Activated CD8-positive, alpha-beta memory T cell treated with anti-CD3 and anti-CD28 coated beads for 36 hours (primary cell): ENCODE measurements at regions not wholly inside any gene's neighbourhood (a gene's known extent, or its start where the extent isn't known, plus 50 kb on each side); places are given as distances from the start of the nearest gene placed in this dataset.
"Not testable (repeated sequence)": the region's sequence is repeated elsewhere in the genome, so short reads cannot be mapped to it uniquely, and the experiment has no call there.

Experiments
- CTCF ChIA-PET: fragments of 350-600 bp; sonication (Branson Sonifier 250); formaldehyde crosslinking; loops from one replicate; lab custom pipeline; 2021; ENCODE audit warnings: antibody characterized with exemption; lab: Charles Lee
- POLR2A ChIA-PET: fragments of 350-600 bp; sonication (Branson Sonifier 250); formaldehyde crosslinking; loops from one replicate; lab custom pipeline; 2021; ENCODE audit warnings: antibody characterized with exemption; lab: Charles Lee

DNA sequence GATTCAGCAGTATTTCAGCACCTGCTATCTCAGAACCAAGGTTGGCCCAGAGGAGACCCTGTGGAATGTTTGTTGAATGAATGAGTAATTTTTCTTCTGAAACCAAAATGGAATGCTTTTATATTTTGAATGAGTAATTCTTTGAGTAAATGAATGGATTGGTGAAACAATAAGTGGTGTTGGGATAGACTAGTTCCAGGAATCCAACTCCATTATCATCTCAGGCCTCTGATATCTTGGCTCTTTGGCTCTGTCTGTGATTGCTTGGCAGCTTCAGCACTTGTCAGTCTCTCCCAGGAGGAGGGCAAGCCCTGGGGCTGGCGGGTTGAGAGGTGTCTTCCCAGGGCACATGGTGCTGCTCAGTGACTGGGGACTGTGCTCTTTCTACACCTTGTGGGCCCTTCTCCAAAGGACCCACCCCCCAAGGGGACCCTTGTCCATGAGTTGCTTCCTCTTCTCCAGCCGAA, 284.4 kb upstream of the FOXF1 start:
- POLR2A ChIA-PET = no interaction called here
- CTCF ChIA-PET = no interaction called here

DNA sequence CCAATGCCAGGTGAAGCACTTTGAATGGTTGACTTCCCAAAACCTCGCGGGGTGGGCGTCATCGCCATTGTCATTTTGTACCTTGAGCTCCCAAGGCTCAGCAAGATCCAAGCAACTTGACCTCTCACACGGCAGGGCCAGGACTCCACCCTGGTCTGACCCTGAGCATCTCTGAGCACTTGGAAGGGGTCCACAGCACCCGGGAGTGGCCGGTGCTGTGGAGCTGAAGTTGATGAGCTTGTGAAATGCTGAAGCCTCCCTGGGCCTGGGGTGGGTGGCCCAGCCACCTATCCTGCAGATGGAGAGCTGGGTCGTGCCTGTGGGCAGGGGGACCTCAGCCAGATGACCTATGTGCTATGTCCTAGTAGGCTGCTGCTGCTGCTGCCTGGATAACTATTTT, 283.3 kb upstream of the FOXF1 start:
- CTCF ChIA-PET = no interaction called here
- POLR2A ChIA-PET = no interaction called here

GRCh38 chr16:86227801-86228200, 282.5 kb upstream of the FOXF1 start:
- ChIA-PET CTCF (no interaction called here), POLR2A (no interaction called here)

DNA sequence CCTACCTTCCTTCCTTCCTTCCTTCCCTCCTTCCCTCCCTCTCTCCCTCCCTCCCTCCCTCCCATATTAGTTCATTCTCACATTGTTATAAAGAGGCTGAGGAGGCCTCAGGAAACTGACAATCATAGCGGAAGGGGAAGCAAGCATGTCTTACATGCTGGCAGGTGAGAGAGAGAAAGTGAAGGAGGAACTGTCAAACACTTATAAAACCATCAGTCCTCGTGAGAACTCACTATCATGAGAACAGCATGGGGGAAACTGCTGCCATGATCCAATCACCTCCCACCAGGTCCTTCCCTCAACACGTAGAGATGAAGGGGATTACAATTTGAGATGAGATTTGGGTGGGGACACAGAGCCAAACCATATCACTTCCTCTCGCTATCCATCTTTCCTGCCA, 281.6 kb upstream of the FOXF1 start:
- ChIA-PET POLR2A (no interaction called here), CTCF (no interaction called here)

GRCh38 chr16:86229283-86229682, 281.0 kb upstream of the FOXF1 start:
- CTCF ChIA-PET = no interaction called here
- POLR2A ChIA-PET = no interaction called here

- POLR2A ChIA-PET = no interaction called here
- CTCF ChIA-PET = no interaction called here
Measured at GRCh38 chr16:86229866-86230656, 280.3 kb upstream of the FOXF1 start.

GRCh38 chr16:86231321-86231995, 278.9 kb upstream of the FOXF1 start:
- ChIA-PET POLR2A (no interaction called here), CTCF (no interaction called here)

- CTCF ChIA-PET = no interaction called here
- POLR2A ChIA-PET = no interaction called here
Measured at GRCh38 chr16:86231996-86232350, 278.4 kb upstream of the FOXF1 start.

DNA sequence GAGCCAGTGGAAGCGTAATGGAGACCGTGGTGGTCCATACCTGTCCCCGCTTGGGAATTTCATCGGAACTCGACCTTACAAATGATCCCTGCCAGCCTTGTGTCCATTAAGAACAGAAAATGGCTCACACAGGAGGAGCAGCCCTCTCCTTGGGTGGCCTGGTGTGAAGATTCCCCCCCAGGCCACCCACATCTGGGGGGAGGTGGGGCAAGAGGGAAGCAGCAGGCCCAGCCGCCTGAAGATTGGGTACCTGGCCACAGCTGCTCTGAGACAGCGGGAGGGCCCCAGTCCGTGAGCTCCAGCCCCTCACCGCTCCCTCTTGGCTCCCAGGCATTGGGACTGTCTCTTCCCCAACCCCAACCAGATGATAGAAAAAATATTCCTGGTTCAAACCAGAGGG, 277.8 kb upstream of the FOXF1 start:
- ChIA-PET CTCF (no interaction called here), POLR2A (no interaction called here)

DNA sequence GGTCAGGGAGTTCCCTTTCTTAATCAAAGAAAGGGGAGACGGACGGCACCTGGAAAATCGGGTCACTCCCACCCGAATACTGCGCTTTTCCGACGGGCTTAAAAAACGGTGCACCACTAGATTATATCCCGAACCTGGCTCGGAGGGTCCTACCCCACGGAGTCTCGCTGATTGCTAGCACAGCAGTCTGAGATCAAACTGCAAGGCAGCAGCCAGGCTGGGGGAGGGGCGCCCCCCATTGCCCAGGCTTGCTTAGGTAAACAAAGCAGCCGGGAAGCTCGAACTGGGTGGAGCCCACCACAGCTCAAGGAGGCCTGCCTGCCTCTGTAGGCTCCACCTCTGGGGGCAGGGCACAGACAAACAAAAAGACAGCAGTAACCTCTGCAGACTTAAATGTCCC, 276.8 kb upstream of the FOXF1 start:
- POLR2A ChIA-PET, CTCF ChIA-PET: not testable (repeated sequence)

DNA sequence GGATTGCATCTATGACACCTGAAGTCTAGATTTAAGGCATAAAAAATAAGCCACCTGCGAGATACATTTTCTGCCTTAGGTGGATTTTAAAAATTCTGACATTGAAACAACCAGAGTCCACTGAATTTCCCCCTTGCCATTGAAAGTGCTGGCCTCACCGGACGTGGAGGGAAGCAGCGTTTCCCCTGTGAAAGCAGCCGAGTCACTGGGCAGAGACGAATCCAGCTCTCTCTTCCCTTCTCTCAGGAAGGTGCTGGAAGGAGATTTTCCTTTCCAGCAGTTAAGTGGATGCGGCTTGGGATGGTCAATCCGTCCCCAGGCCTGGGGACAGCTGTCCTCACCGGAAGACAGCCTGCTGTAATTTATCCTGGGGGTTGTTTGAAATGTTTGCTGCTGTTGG, 270.9 kb upstream of the FOXF1 start:
- CTCF ChIA-PET = no interaction called here
- POLR2A ChIA-PET = no interaction called here

GRCh38 chr16:86240716-86241363, 269.5 kb upstream of the FOXF1 start:
- POLR2A ChIA-PET = no interaction called here
- CTCF ChIA-PET = no interaction called here

- ChIA-PET POLR2A (no interaction called here), CTCF (no interaction called here)
Measured at GRCh38 chr16:86241681-86242080, 268.6 kb upstream of the FOXF1 start.

DNA sequence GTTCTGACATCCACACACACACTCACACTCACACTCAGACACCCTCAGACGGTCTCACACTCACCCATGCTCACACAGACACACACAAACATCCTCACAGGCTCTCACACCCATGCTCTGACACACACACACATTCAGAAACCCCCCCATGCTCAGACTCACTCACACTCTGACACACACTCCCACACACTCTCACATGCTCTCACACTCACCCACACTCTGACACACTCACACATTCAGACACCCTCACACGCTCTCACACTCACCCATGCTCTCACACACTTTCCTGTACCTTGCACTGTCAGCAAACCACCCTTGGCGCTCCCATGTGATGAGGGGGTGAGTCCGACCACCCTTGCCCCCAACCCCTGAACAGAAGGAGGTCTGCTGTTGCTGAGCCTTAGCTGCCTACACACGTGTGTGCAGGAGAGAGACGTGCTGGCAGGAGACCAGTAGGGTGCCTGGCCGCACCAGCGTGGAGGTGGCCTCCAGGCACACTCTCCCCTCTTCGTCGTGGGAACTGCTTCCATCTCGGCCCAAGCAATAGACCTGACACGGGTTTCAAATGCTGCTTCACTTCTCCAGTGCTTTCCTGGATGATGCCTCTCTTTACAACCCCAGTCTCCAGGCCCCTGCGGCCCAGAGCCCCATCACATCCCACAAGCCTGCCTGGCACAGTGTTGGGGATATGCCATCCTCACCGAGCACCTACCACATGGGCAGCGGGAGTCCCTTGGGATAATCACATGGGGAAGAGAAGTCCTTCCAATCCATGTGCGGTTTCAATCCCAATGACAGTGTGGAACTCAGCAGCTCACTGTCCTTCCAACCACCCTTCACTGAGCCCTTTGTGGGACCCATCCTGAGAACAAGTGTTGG, 267.8 kb upstream of the FOXF1 start:
- ChIA-PET CTCF (no interaction called here), POLR2A (no interaction called here)

DNA sequence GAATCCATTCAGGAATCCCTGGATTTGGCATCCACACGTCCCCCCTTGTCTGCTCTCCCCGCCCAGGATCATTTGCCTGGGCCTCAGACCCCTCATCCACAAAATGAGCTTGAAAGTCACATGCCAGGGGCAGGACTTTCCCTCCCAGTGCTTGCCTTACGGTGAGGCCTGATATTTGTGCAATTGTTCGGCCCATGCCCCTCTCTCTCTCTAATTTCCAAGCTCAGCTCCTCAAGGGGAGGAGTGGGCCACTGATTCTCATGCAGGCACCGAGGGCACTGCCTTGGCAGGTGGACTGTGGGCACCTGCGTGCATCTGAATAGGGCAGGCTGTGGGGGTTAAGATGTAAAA, 267.2 kb upstream of the FOXF1 start:
- ChIA-PET CTCF (no interaction called here), POLR2A (no interaction called here)

- CTCF ChIA-PET = no interaction called here
- POLR2A ChIA-PET = no interaction called here
Measured at GRCh38 chr16:86243571-86244154, 266.7 kb upstream of the FOXF1 start.

DNA sequence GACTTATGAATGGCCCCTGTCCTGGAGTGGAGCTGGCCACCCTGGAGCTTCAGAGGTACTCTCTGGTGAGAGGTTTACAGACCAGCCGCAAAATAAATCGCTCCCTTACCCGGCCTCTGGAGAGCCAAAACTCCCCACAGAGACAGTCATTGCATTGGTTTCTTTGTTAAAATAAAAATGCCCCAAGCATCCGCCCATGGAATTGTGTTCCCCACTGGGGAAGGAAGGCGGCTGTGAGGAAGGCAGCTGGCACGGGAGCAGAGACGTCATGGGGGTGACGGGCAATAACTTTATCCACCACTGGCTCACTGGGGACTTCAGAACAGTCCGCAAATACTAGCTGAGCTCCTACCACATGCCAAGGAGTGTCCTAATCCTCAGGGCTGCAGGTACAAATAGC, 266.2 kb upstream of the FOXF1 start:
- ChIA-PET POLR2A (no interaction called here), CTCF (no interaction called here)

DNA sequence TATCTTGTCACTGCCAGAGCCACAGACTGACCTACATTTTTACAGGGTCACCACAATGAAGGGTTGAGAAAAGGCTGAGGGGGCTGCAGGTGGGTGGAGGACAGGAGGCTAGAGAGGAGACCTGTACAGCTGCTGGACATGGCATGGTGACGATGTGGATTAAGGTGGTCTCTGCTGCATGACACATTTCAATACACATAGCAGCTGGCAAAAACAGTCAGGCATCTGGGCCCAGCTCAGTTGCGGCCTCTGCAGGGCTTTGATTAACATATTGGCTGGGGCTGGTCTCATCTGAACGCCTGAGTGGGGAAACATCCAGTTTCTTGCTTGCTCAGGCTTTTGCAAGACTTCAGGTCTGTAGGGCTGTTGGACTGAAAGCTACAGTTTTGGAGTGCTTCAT, 265.4 kb upstream of the FOXF1 start:
- ChIA-PET POLR2A (no interaction called here), CTCF (no interaction called here)

- CTCF ChIA-PET = no interaction called here
- POLR2A ChIA-PET = no interaction called here
Measured at GRCh38 chr16:86245351-86245750, 265.0 kb upstream of the FOXF1 start.

GRCh38 chr16:86245895-86246294, 264.4 kb upstream of the FOXF1 start:
- POLR2A ChIA-PET = no interaction called here
- CTCF ChIA-PET = no interaction called here
